ENCODE measurements at regions not wholly inside any gene's neighbourhood (a gene's known extent, or its start where the extent isn't known, plus 50 kb on each side); places are given as distances from the start of the nearest gene placed in this dataset.

DNA sequence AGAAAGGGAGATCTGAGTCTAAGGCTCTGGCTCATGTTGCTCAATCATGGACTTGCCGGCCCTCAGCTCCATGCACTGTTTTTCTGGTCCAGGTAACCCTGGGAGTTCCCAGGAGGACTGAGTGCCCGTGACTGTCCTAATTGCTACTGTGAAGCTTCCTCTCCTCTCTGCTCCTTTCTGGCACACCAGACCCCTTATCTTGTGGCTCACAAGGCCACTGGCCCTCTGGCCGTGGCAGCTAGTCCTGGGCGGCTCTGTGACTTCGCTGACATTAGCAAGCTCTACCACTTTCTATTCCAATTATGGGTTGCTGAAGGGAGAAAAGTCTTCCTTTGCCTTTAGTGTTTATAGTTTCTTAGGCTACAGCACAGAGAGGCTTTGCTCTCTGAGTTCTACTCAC, 380.2 kb downstream of the RWDD3 start:
- no peaks in the 10 kb centered on the region for H3K4me1 ChIP-seq (ENCODE audit: insufficient read depth, poor library complexity, severe bottlenecking)
- no peaks in the 10 kb centered on the region for H3K27me3 ChIP-seq (ENCODE audit: insufficient read depth, poor library complexity, severe bottlenecking)
- H3K4me3 ChIP-seq (ENCODE audit: severe bottlenecking), result no peak overlapping the region
- TF ChIP-seq, protein P1, sequence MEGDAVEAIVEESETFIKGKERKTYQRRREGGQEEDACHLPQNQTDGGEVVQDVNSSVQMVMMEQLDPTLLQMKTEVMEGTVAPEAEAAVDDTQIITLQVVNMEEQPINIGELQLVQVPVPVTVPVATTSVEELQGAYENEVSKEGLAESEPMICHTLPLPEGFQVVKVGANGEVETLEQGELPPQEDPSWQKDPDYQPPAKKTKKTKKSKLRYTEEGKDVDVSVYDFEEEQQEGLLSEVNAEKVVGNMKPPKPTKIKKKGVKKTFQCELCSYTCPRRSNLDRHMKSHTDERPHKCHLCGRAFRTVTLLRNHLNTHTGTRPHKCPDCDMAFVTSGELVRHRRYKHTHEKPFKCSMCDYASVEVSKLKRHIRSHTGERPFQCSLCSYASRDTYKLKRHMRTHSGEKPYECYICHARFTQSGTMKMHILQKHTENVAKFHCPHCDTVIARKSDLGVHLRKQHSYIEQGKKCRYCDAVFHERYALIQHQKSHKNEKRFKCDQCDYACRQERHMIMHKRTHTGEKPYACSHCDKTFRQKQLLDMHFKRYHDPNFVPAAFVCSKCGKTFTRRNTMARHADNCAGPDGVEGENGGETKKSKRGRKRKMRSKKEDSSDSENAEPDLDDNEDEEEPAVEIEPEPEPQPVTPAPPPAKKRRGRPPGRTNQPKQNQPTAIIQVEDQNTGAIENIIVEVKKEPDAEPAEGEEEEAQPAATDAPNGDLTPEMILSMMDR (IDR thresholded peaks at IDR 0.05; ENCODE audit: poor library complexity, severe bottlenecking), result no peak
- no peak overlapping the region for H3K27ac ChIP-seq (ENCODE audit: poor library complexity, severe bottlenecking)
- no peaks in the 10 kb centered on the region for H3K9me3 ChIP-seq (ENCODE audit: severe bottlenecking)
- ATAC-seq (ENCODE audit: low read depth) (no peak), DNase-seq (ENCODE audit: low spot score) (no peak)
- H3K36me3 ChIP-seq (ENCODE audit: low read depth), result no peaks in the 10 kb centered on the region

DNA sequence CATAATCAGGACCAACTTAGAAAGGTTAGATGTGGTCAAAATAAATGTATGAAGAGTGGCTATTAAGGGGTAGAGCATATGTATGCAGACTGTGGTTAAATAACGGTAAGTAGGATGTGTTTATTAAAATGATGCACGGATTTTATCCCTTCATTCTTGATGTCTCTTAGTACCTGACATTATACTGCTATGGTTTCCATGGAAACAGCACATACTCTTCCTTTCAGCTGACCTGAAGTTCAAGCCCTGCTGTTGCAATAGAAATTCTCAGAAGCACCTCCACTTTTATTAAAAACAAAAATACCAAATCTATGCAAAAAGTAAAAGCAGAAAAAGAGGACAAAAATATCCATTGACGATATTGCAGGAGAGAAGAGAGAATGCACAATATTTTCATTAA, 381.4 kb downstream of the RWDD3 start:
- Histone ChIP-seq H3K9me3 (ENCODE audit: severe bottlenecking) (no peaks in the 10 kb centered on the region), H3K4me3 (ENCODE audit: severe bottlenecking) (no peak overlapping the region), H3K36me3 (ENCODE audit: low read depth) (no peaks in the 10 kb centered on the region), H3K27me3 (ENCODE audit: insufficient read depth, poor library complexity, severe bottlenecking) (no peaks in the 10 kb centered on the region), H3K4me1 (ENCODE audit: insufficient read depth, poor library complexity, severe bottlenecking) (no peaks in the 10 kb centered on the region), H3K27ac (ENCODE audit: poor library complexity, severe bottlenecking) (no peak overlapping the region)
- DNase-seq (ENCODE audit: low spot score) (no peak), ATAC-seq (ENCODE audit: low read depth) (no peak)
- TF ChIP-seq, protein P1 (IDR thresholded peaks at IDR 0.05; ENCODE audit: poor library complexity, severe bottlenecking), result no peak

DNA sequence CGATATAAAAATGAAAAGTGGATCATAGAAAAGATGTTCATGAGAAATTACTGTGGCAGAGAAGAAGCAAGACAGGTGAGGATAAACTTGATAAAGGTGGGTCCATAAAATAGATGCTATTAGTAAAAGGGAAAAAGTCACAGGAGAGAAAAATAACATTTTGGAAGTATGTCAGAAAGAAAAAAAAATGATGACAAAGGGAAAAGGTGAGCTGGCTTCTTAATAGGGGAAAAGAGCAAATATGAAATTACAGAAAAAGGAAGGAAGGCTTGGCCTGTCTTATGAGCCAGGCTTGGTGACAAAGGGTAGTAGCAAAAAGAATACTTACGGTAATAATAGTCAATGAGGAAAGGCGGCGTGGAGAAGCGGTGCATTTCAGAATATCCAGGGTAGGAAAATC, 386.1 kb downstream of the RWDD3 start:
- TF ChIP-seq, protein P1 (IDR thresholded peaks at IDR 0.05; ENCODE audit: poor library complexity, severe bottlenecking), result no peak
- no peak for ATAC-seq (ENCODE audit: low read depth)

DNA sequence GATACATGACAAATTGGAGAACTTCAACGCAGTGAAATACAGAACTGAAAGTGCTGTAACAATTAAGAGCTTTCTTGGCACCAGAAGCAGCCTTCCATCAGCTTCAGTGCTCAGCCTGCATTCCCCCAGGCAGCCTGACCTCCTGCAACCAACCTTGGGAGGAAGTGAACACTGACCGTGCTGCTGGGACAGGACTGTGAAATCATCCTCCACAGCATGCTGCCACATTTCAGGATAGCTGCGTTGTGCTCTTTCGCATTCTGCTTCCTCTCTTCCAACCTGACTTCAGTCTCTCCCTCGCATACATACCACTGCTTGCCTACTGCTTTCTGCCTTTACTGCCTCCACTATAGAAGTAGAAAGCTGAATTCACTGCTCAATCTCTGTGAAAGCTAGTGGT, 388.6 kb downstream of the RWDD3 start:
- ATAC-seq (ENCODE audit: low read depth), result no peak
- Histone ChIP-seq H3K27ac (ENCODE audit: poor library complexity, severe bottlenecking) (no peak overlapping the region), H3K27me3 (ENCODE audit: insufficient read depth, poor library complexity, severe bottlenecking) (no peaks in the 10 kb centered on the region), H3K9me3 (ENCODE audit: severe bottlenecking) (no peaks in the 10 kb centered on the region), H3K36me3 (ENCODE audit: low read depth) (no peaks in the 10 kb centered on the region), H3K4me1 (ENCODE audit: insufficient read depth, poor library complexity, severe bottlenecking) (no peaks in the 10 kb centered on the region), H3K4me3 (ENCODE audit: severe bottlenecking) (no peak overlapping the region)
- TF ChIP-seq, protein P1 (IDR thresholded peaks at IDR 0.05; ENCODE audit: poor library complexity, severe bottlenecking), result no peak
- DNase-seq (ENCODE audit: low spot score), result no peak

More for the DNA sequence above, 386.1 kb downstream of the RWDD3 start:
- Histone ChIP-seq H3K36me3 (ENCODE audit: low read depth) (no peaks in the 10 kb centered on the region), H3K9me3 (ENCODE audit: severe bottlenecking) (no peaks in the 10 kb centered on the region), H3K27ac (ENCODE audit: poor library complexity, severe bottlenecking) (no peak overlapping the region), H3K27me3 (ENCODE audit: insufficient read depth, poor library complexity, severe bottlenecking) (no peaks in the 10 kb centered on the region), H3K4me3 (ENCODE audit: severe bottlenecking) (no peak overlapping the region), H3K4me1 (ENCODE audit: insufficient read depth, poor library complexity, severe bottlenecking) (no peaks in the 10 kb centered on the region)
- no peak for DNase-seq (ENCODE audit: low spot score)

DNA sequence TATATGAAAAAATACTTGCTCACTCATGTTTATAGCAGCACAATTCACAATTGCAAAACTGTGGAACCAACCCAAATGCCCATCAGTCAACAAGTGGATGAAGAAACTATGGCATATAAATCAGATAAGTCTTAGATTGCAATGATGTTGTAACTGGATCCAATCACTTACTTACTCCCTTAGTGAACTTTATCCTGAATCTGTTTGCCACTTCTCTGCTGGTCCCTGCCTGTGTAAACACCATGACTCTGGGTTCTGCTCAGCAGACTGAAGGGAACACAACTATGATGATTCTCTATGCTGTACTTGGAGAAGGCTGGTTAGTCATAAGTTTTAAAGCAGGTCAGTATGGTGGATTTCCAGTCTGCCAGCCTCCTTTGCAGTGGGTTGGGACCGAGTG, 391.2 kb downstream of the RWDD3 start:
- H3K27ac ChIP-seq (ENCODE audit: poor library complexity, severe bottlenecking), result no peak overlapping the region
- H3K4me3 ChIP-seq (ENCODE audit: severe bottlenecking), result no peak overlapping the region
- H3K9me3 ChIP-seq (ENCODE audit: severe bottlenecking), result no peaks in the 10 kb centered on the region
- TF ChIP-seq, protein P1 (IDR thresholded peaks at IDR 0.05; ENCODE audit: poor library complexity, severe bottlenecking), result no peak
- DNase-seq (ENCODE audit: low spot score), result no peak
- H3K4me1 ChIP-seq (ENCODE audit: insufficient read depth, poor library complexity, severe bottlenecking), result no peaks in the 10 kb centered on the region
- no peaks in the 10 kb centered on the region for H3K27me3 ChIP-seq (ENCODE audit: insufficient read depth, poor library complexity, severe bottlenecking)
- ATAC-seq (ENCODE audit: low read depth), result no peak
- no peaks in the 10 kb centered on the region for H3K36me3 ChIP-seq (ENCODE audit: low read depth)
